Gastrocnemius medialis (tissue), 4 donors: ENCODE measurements at regions not wholly inside any gene's neighbourhood (a gene's known extent, or its start where the extent isn't known, plus 50 kb on each side); places are given as distances from the start of the nearest gene placed in this dataset.

Experiments used
- ATAC-seq, 2 donors: fragments of 150-250 bp; one replicate each; pipeline ENCODE4 v1.9.1; 2016
- DNase-seq, 2 donors: peaks; one replicate each; pipeline ENCODE4 v3.0.0-alpha.2; 2019
- H3K27ac ChIP-seq, 4 donors: fragments of 200-600 bp; sonication (generic); 1 replicate in 1 of 4; 2 replicates in 3 of 4; pipeline ENCODE4 v1.5.1; 2016 to 2018; ENCODE audit warnings: mild to moderate bottlenecking in 2 of 4, moderate library complexity in 1 of 4
- H3K27me3 ChIP-seq, 3 donors: fragments of 200-600 bp; sonication (generic) in 2 of 3; 1 replicate in 1 of 3; 2 replicates in 2 of 3; pipeline versions ENCODE4 v1.5.1 to v1.6.0; 2016 to 2019; ENCODE audit warnings: mild to moderate bottlenecking in 1 of 3, moderate library complexity in 1 of 3
- H3K36me3 ChIP-seq, 2 donors: fragments of 200-600 bp; sonication (generic) in 1 of 2; one replicate each; pipeline ENCODE4 v1.5.1; 2017 to 2018
- H3K4me1 ChIP-seq, 2 donors: fragments of 200-600 bp; sonication (generic) in 1 of 2; one replicate each; pipeline ENCODE4 v1.5.1; 2016 to 2017; ENCODE audit warnings: mild to moderate bottlenecking in 2 of 2
- H3K4me3 ChIP-seq, 4 donors: fragments of 200-600 bp; sonication (generic) in 3 of 4; 1 replicate in 1 of 4; 2 replicates in 3 of 4; pipeline ENCODE4 v1.5.1; 2016 to 2019; ENCODE audit warnings: mild to moderate bottlenecking in 2 of 4
- H3K9me3 ChIP-seq, 3 donors: fragments of 200-600 bp; sonication (generic) in 2 of 3; 1 replicate in 1 of 3; 2 replicates in 2 of 3; pipeline ENCODE4 v1.5.1; 2016 to 2019
- CTCF ChIP-seq, 5 experiments: fragments of 450-650 bp in 3 of 5; fragments of 200-600 bp in 2 of 5; sonication (generic) in 2 of 5; IDR thresholded peaks in 4 of 5; conservative IDR thresholded peaks in 1 of 5; 1 replicate in 4 of 5; 2 replicates in 1 of 5; pipeline ENCODE4 v1.5.1; 2016 to 2019; ENCODE audit warnings: antibody characterized with exemption in 5 of 5, mild to moderate bottlenecking in 3 of 5, moderate library complexity in 3 of 5
- POLR2A ChIP-seq, 2 donors: fragments of 450-650 bp; IDR thresholded peaks; one replicate each; pipeline ENCODE4 v1.6.1; 2017; ENCODE audit warnings: antibody characterized with exemption in 2 of 2, mild to moderate bottlenecking in 2 of 2, moderate library complexity in 2 of 2
- in situ Hi-C, 4 donors: fragments of 200-750 bp; cut with MboI; loops; one replicate each; pipeline versions ENCODE4 v1.15.0 to v1.8.0; 2017; ENCODE audit warnings: low sequenced_read_pairs in 4 of 4
- intact Hi-C: fragments of 100-400 bp; cut with DNase I; formaldehyde crosslinking; loops from one replicate; pipeline ENCODE4 v1.15.1; 2023; ENCODE audit warnings: low total_unique reads

GRCh38 chr6:23334360-23334759 lies 765.0 kb downstream of the HDGFL1 start:
- in situ Hi-C loops: no loop called here
- no peak for ATAC-seq

GRCh38 chr6:23335894-23336293 lies 766.5 kb downstream of the HDGFL1 start:
- no peaks in the 10 kb centered on the region for H3K4me1 ChIP-seq
- DNase-seq (no peak), ATAC-seq (no peak)
- TF ChIP-seq POLR2A (IDR thresholded peaks at IDR 0.05) (no peak), CTCF (IDR thresholded peaks at IDR 0.05 in 4 of 5, conservative IDR thresholded peaks at IDR 0.05 in 1 of 5) (no peak)
- intact Hi-C loops: no loop called here
- H3K4me3 ChIP-seq: no peak overlapping the region
- no peaks in the 10 kb centered on the region for H3K36me3 ChIP-seq
- in situ Hi-C loops: no loop called here
- no peak overlapping the region for H3K27ac ChIP-seq
- no peaks in the 10 kb centered on the region for H3K9me3 ChIP-seq
- H3K27me3 ChIP-seq: no peaks in the 10 kb centered on the region

More at GRCh38 chr6:23334360-23334759, 765.0 kb downstream of the HDGFL1 start:
- DNase-seq: no peak
- no peaks in the 10 kb centered on the region for H3K36me3 ChIP-seq
- no peak for TF ChIP-seq CTCF (IDR thresholded peaks at IDR 0.05 in 4 of 5, conservative IDR thresholded peaks at IDR 0.05 in 1 of 5)
- TF ChIP-seq POLR2A (IDR thresholded peaks at IDR 0.05): no peak
- H3K9me3 ChIP-seq: no peaks in the 10 kb centered on the region
- H3K27ac ChIP-seq: peak overlapping the region in 1 of 4 donors; percentile 9
- H3K4me3 ChIP-seq: no peak overlapping the region
- H3K4me1 ChIP-seq: no peaks in the 10 kb centered on the region
- H3K27me3 ChIP-seq: no peaks in the 10 kb centered on the region
- intact Hi-C loops: no loop called here

GRCh38 chr6:23339268-23339667 lies 769.9 kb downstream of the HDGFL1 start:
- no peaks in the 10 kb centered on the region for H3K36me3 ChIP-seq
- ATAC-seq (no peak), DNase-seq (no peak)
- H3K27me3 ChIP-seq: no peaks in the 10 kb centered on the region
- no peaks in the 10 kb centered on the region for H3K4me1 ChIP-seq
- no peaks in the 10 kb centered on the region for H3K9me3 ChIP-seq
- H3K4me3 ChIP-seq: no peak overlapping the region
- TF ChIP-seq CTCF (IDR thresholded peaks at IDR 0.05 in 4 of 5, conservative IDR thresholded peaks at IDR 0.05 in 1 of 5) (no peak), POLR2A (IDR thresholded peaks at IDR 0.05) (no peak)
- no peak overlapping the region for H3K27ac ChIP-seq
- in situ Hi-C loops (no loop called here), intact Hi-C loops (no loop called here)

GRCh38 chr6:23340271-23340670 lies 770.9 kb downstream of the HDGFL1 start:
- intact Hi-C loops: no loop called here
- no peak overlapping the region for H3K27ac ChIP-seq
- H3K27me3 ChIP-seq: no peaks in the 10 kb centered on the region
- DNase-seq: no peak
- TF ChIP-seq POLR2A (IDR thresholded peaks at IDR 0.05): no peak
- no peak for TF ChIP-seq CTCF (IDR thresholded peaks at IDR 0.05 in 4 of 5, conservative IDR thresholded peaks at IDR 0.05 in 1 of 5)
- no peak overlapping the region for H3K4me3 ChIP-seq
- no peak for ATAC-seq
- no peaks in the 10 kb centered on the region for H3K36me3 ChIP-seq
- in situ Hi-C loops: no loop called here
- H3K4me1 ChIP-seq: no peaks in the 10 kb centered on the region
- no peaks in the 10 kb centered on the region for H3K9me3 ChIP-seq

GRCh38 chr6:23343610-23344306 lies 774.4 kb downstream of the HDGFL1 start:
- H3K27me3 ChIP-seq: no peaks in the 10 kb centered on the region
- no peak overlapping the region for H3K27ac ChIP-seq
- H3K4me1 ChIP-seq: no peaks in the 10 kb centered on the region
- H3K9me3 ChIP-seq: no peaks in the 10 kb centered on the region
- TF ChIP-seq POLR2A (IDR thresholded peaks at IDR 0.05) (no peak), CTCF (IDR thresholded peaks at IDR 0.05 in 4 of 5, conservative IDR thresholded peaks at IDR 0.05 in 1 of 5) (no peak)
- DNase-seq (no peak), ATAC-seq (no peak)
- in situ Hi-C loops (no loop called here), intact Hi-C loops (no loop called here)
- no peak overlapping the region for H3K4me3 ChIP-seq
- H3K36me3 ChIP-seq: no peaks in the 10 kb centered on the region
